ENCODE measurements at regions not wholly inside any gene's neighbourhood (a gene's known extent, or its start where the extent isn't known, plus 50 kb on each side); places are given as distances from the start of the nearest gene placed in this dataset.

DNA sequence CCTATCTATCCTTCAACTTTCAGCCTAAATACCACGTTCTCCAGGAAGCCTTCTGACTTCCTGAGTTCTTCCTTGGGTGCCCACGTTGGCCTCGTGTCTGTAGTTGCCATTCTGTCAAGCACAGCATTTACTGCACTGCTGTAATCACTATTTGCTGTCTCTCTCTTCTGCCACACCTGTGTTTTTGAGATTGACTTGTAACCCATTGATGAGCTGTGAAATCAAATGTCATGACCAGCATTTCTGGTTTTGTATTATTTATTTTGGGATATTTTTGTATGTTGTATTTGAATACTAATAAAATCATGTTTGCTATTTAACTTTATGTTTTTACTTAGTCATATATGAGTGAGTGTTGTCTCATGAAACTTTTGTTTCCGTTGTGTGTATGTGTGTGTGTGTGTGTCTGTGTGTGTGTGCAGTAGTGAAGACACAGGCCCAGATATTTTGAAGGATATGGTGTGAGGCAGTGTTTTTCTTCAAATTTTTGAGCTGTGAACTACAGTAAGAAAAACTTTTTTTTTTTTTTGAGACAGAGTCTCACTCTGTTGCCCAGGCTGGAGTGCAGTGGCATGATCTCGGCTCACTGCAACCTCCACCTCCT, 126.2 kb upstream of the SERBP1 start:
- Histone ChIP-seq H3K9me3 (ENCODE audit: insufficient read depth, low read length) (no peaks in the 10 kb centered on the region), H3K27me3 (ENCODE audit: insufficient read depth, insufficient read length) (no peaks in the 10 kb centered on the region), H3K36me3 (ENCODE audit: insufficient read depth, insufficient read length, low read length) (no peaks in the 10 kb centered on the region), H3K4me1 (ENCODE audit: insufficient read depth, insufficient read length) (no peaks in the 10 kb centered on the region), H3K9ac (ENCODE audit: insufficient read length, low read depth) (no peak overlapping the region), H3K4me3 (ENCODE audit: insufficient read length, low read depth) (no peak overlapping the region)
- no peak for TF ChIP-seq ZNF274 (IDR thresholded peaks at IDR 0.05; ENCODE audit: low read depth, low read length)
- TF ChIP-seq SUZ12 (IDR thresholded peaks at IDR 0.05; ENCODE audit: extremely low read depth, insufficient read depth, insufficient read length): no peak
- TF ChIP-seq YY1 (IDR thresholded peaks at IDR 0.05; ENCODE audit: insufficient read depth, insufficient read length): no peak
- DNase-seq (ENCODE audit: low read depth, low spot score): no peak

- Histone ChIP-seq H3K27me3 (ENCODE audit: insufficient read depth, insufficient read length) (no peaks in the 10 kb centered on the region), H3K9ac (ENCODE audit: insufficient read length, low read depth) (no peak overlapping the region), H3K4me1 (ENCODE audit: insufficient read depth, insufficient read length) (peaks cover 3% of the 10 kb centered on the region), H3K4me3 (ENCODE audit: insufficient read length, low read depth) (no peak overlapping the region), H3K9me3 (ENCODE audit: insufficient read depth, low read length) (no peaks in the 10 kb centered on the region), H3K36me3 (ENCODE audit: insufficient read depth, insufficient read length, low read length) (no peaks in the 10 kb centered on the region)
- no peak for DNase-seq (ENCODE audit: low read depth, low spot score)
- TF ChIP-seq ZNF274 (IDR thresholded peaks at IDR 0.05; ENCODE audit: low read depth, low read length): no peak
- TF ChIP-seq YY1 (IDR thresholded peaks at IDR 0.05; ENCODE audit: insufficient read depth, insufficient read length): no peak
- no peak for TF ChIP-seq SUZ12 (IDR thresholded peaks at IDR 0.05; ENCODE audit: extremely low read depth, insufficient read depth, insufficient read length)
These were observed 127.1 kb upstream of the GADD45A start for GRCh38 chr1:67557696-67558448.

- 0 out of 2 replicates have a peak, but pooled peaks cover under 1% of the 10 kb centered on the region for H3K9me3 ChIP-seq (ENCODE audit: insufficient read depth, low read length)
- H3K27me3 ChIP-seq (ENCODE audit: insufficient read depth, insufficient read length): no peaks in the 10 kb centered on the region
- H3K4me1 ChIP-seq (ENCODE audit: insufficient read depth, insufficient read length): peaks cover 3% of the 10 kb centered on the region
- DNase-seq (ENCODE audit: low read depth, low spot score): no peak
- H3K9ac ChIP-seq (ENCODE audit: insufficient read length, low read depth): no peak overlapping the region
- no peaks in the 10 kb centered on the region for H3K36me3 ChIP-seq (ENCODE audit: insufficient read depth, insufficient read length, low read length)
- H3K4me3 ChIP-seq (ENCODE audit: insufficient read length, low read depth): no peak overlapping the region
- no peak for TF ChIP-seq YY1 (IDR thresholded peaks at IDR 0.05; ENCODE audit: insufficient read depth, insufficient read length)
- TF ChIP-seq SUZ12 (IDR thresholded peaks at IDR 0.05; ENCODE audit: extremely low read depth, insufficient read depth, insufficient read length): no peak
- TF ChIP-seq ZNF274 (IDR thresholded peaks at IDR 0.05; ENCODE audit: low read depth, low read length): no peak
These were observed 126.4 kb upstream of the GADD45A start for GRCh38 chr1:67558449-67559193.

GRCh38 chr1:67559222-67559700, 125.7 kb upstream of the GADD45A start:
- TF ChIP-seq ZNF274 (IDR thresholded peaks at IDR 0.05; ENCODE audit: low read depth, low read length) (no peak), YY1 (IDR thresholded peaks at IDR 0.05; ENCODE audit: insufficient read depth, insufficient read length) (no peak), SUZ12 (IDR thresholded peaks at IDR 0.05; ENCODE audit: extremely low read depth, insufficient read depth, insufficient read length) (no peak)
- Histone ChIP-seq H3K27me3 (ENCODE audit: insufficient read depth, insufficient read length) (no peaks in the 10 kb centered on the region), H3K9me3 (ENCODE audit: insufficient read depth, low read length) (peaks cover 7% of the 10 kb centered on the region), H3K36me3 (ENCODE audit: insufficient read depth, insufficient read length, low read length) (no peaks in the 10 kb centered on the region), H3K4me3 (ENCODE audit: insufficient read length, low read depth) (no peak overlapping the region), H3K4me1 (ENCODE audit: insufficient read depth, insufficient read length) (peaks cover 3% of the 10 kb centered on the region), H3K9ac (ENCODE audit: insufficient read length, low read depth) (no peak overlapping the region)
- no peak for DNase-seq (ENCODE audit: low read depth, low spot score)

- no peaks in the 10 kb centered on the region for H3K36me3 ChIP-seq (ENCODE audit: insufficient read depth, insufficient read length, low read length)
- no peak overlapping the region for H3K9ac ChIP-seq (ENCODE audit: insufficient read length, low read depth)
- no peak for TF ChIP-seq YY1 (IDR thresholded peaks at IDR 0.05; ENCODE audit: insufficient read depth, insufficient read length)
- TF ChIP-seq SUZ12 (IDR thresholded peaks at IDR 0.05; ENCODE audit: extremely low read depth, insufficient read depth, insufficient read length): no peak
- TF ChIP-seq ZNF274 (IDR thresholded peaks at IDR 0.05; ENCODE audit: low read depth, low read length): no peak
- peaks cover 3% of the 10 kb centered on the region for H3K4me1 ChIP-seq (ENCODE audit: insufficient read depth, insufficient read length)
- H3K9me3 ChIP-seq (ENCODE audit: insufficient read depth, low read length): peaks cover 13% of the 10 kb centered on the region
- no peaks in the 10 kb centered on the region for H3K27me3 ChIP-seq (ENCODE audit: insufficient read depth, insufficient read length)
- no peak overlapping the region for H3K4me3 ChIP-seq (ENCODE audit: insufficient read length, low read depth)
- DNase-seq (ENCODE audit: low read depth, low spot score): no peak
These were observed 124.3 kb upstream of the GADD45A start for GRCh38 chr1:67560580-67561255.

- DNase-seq (ENCODE audit: low read depth, low spot score): peak; percentile 88
- TF ChIP-seq SUZ12 (IDR thresholded peaks at IDR 0.05; ENCODE audit: extremely low read depth, insufficient read depth, insufficient read length): no peak
- no peak for TF ChIP-seq YY1 (IDR thresholded peaks at IDR 0.05; ENCODE audit: insufficient read depth, insufficient read length)
- TF ChIP-seq ZNF274 (IDR thresholded peaks at IDR 0.05; ENCODE audit: low read depth, low read length): no peak
- Histone ChIP-seq H3K9ac (ENCODE audit: insufficient read length, low read depth) (no peak overlapping the region), H3K27me3 (ENCODE audit: insufficient read depth, insufficient read length) (no peaks in the 10 kb centered on the region), H3K9me3 (ENCODE audit: insufficient read depth, low read length) (peaks cover 13% of the 10 kb centered on the region), H3K36me3 (ENCODE audit: insufficient read depth, insufficient read length, low read length) (no peaks in the 10 kb centered on the region), H3K4me3 (ENCODE audit: insufficient read length, low read depth) (no peak overlapping the region), H3K4me1 (ENCODE audit: insufficient read depth, insufficient read length) (peaks cover 3% of the 10 kb centered on the region)
These were observed 123.3 kb upstream of the GADD45A start for GRCh38 chr1:67561704-67562113.

All from NT2/D1 (cell line).